HK-2 (cell line): ENCODE measurements at regions not wholly inside any gene's neighbourhood (a gene's known extent, or its start where the extent isn't known, plus 50 kb on each side); places are given as distances from the start of the nearest gene placed in this dataset.

Source experiments
- DNase-seq: peaks from one replicate; pipeline ENCODE4 v3.0.0-alpha.2; 2018; ENCODE audit not compliant: unreplicated experiment

GRCh38 chr5:155416765-155417164, 403.2 kb downstream of the KIF4B start:
- DNase-seq, result no peak

GRCh38 chr5:155418960-155419579, 405.5 kb downstream of the KIF4B start:
- no peak for DNase-seq

- no peak for DNase-seq
Observed at GRCh38 chr5:155430192-155430591, 416.6 kb downstream of the KIF4B start.

GRCh38 chr5:155434267-155434666, 420.7 kb downstream of the KIF4B start:
- DNase-seq, result no peak

- DNase-seq, result no peak
Observed at GRCh38 chr5:155434681-155435080, 421.1 kb downstream of the KIF4B start.

GRCh38 chr5:155441849-155442248, 428.3 kb downstream of the KIF4B start:
- no peak for DNase-seq

- DNase-seq, result no peak
Observed at GRCh38 chr5:155451106-155451505, 437.6 kb downstream of the KIF4B start.

- DNase-seq, result no peak
Observed at GRCh38 chr5:155455791-155456514, 442.4 kb downstream of the KIF4B start.

GRCh38 chr5:155459889-155460500, 446.4 kb downstream of the KIF4B start:
- no peak for DNase-seq

GRCh38 chr5:155460501-155460931, 447.0 kb downstream of the KIF4B start:
- no peak for DNase-seq

- DNase-seq, result no peak
Observed at GRCh38 chr5:155461304-155461703, 447.7 kb downstream of the KIF4B start.

- no peak for DNase-seq
Observed at GRCh38 chr5:155466851-155467250, 453.3 kb downstream of the KIF4B start.

GRCh38 chr5:155471027-155471426, 457.5 kb downstream of the KIF4B start:
- DNase-seq, result no peak

GRCh38 chr5:155472780-155473179, 459.2 kb downstream of the KIF4B start:
- no peak for DNase-seq

GRCh38 chr5:155475318-155475717, 461.8 kb downstream of the KIF4B start:
- no peak for DNase-seq

- no peak for DNase-seq
Observed at GRCh38 chr5:155480731-155481131, 467.2 kb downstream of the KIF4B start.

- no peak for DNase-seq
Observed at GRCh38 chr5:155481182-155481581, 467.6 kb downstream of the KIF4B start.

GRCh38 chr5:155482428-155482827, 468.9 kb downstream of the KIF4B start:
- no peak for DNase-seq

- no peak for DNase-seq
Observed at GRCh38 chr5:155485386-155485785, 471.8 kb downstream of the KIF4B start.

- no peak for DNase-seq
Observed at GRCh38 chr5:155489949-155490348, 476.4 kb downstream of the KIF4B start.

- DNase-seq, result no peak
Observed at GRCh38 chr5:155492191-155492590, 478.6 kb downstream of the KIF4B start.

GRCh38 chr5:155504606-155505005, 491.1 kb downstream of the KIF4B start:
- no peak for DNase-seq

GRCh38 chr5:155507363-155507762, 493.8 kb downstream of the KIF4B start:
- no peak for DNase-seq
